LNCaP clone FGC (cell line): ENCODE measurements at regions not wholly inside any gene's neighbourhood (a gene's known extent, or its start where the extent isn't known, plus 50 kb on each side); places are given as distances from the start of the nearest gene placed in this dataset.
"Not testable (repeated sequence)": the region's sequence is repeated elsewhere in the genome, so short reads cannot be mapped to it uniquely, and the experiment has no call there.

ENCODE experiments used
- DNase-seq: peaks from one replicate; pipeline ENCODE4 v3.0.0-alpha.2; 2011; ENCODE audit warnings: low read depth
- H3K4me3 ChIP-seq: 2 replicates; pipeline ENCODE4 v1.5.1; 2011; ENCODE audit warnings: mild to moderate bottlenecking, low read depth, low read length, control low read depth
- CTCF ChIP-seq: IDR thresholded peaks from 2 replicates; pipeline ENCODE4 v1.5.1; 2012; ENCODE audit warnings: mild to moderate bottlenecking; ENCODE audit not compliant: control insufficient read depth, insufficient read depth; ENCODE audit errors: extremely low read depth

DNA sequence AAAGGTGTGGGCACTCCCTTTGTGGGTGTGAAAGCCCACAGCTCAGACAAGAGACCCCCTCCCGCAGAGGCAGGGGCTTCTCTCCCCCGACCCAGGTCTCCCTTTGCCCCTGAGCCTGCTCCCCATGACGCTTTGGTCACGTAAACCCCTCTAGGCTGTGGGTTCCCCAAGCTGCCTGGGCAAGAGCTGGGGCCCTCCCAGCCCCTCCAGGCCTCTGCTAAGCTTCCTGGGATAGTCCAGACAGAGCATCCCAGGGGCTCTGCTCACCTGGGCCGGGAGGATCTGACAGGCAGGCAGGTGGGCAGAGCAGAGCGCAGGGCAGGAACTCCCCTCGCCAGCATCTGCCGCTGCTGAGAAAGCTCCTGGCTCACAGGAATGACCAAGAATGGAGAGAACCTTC lies 177.3 kb downstream of the BANP start:
- no peak for TF ChIP-seq CTCF
- no peak overlapping the region for H3K4me3 ChIP-seq
- no peak for DNase-seq

DNA sequence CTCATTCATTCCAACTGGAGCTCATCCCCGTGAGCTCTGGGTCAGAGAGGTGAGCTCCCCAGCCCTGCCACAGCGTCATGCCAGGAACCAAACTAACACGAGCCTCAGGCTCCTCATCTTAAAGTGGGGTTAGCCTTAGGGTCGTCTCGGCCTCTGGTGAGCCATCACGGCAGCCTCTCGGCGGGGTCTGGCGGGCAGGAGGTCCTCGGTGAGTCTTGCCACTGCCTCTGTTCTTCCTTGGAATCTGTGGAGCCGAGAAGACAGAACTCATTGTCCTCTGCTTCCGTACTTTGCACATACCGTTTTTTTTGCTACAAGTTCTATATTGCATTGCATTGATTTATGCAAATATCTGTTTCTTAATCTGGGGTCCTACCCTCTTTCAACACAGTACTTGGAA lies 177.9 kb downstream of the BANP start:
- not testable (repeated sequence) for DNase-seq, H3K4me3 ChIP-seq

DNA sequence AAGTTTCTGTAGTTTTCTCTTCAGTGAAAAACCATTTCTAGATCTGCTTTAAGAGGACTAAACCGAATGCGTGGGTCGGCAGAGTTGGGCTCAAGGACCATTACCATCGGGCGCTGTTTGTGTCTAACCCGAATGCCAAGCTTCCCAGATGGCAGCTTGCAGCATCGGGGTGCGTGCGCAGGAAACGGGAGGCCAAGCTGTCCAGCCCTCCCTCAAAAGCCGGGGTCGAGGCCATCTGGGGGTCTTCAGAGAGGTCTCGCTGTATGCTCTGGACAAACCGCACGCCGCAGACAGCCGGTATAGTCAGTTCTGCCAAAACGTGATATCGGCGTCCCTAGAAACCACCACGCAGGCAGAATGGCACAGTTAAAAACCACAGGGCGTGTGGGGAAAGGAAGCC lies 178.8 kb downstream of the BANP start:
- TF ChIP-seq CTCF, result no peak
- H3K4me3 ChIP-seq, result no peak overlapping the region
- DNase-seq, result no peak

GRCh38 chr16:88130681-88131080 lies 179.4 kb downstream of the BANP start:
- no peak for DNase-seq
- H3K4me3 ChIP-seq, result no peak overlapping the region
- TF ChIP-seq CTCF, result no peak

- TF ChIP-seq CTCF, result no peak
- DNase-seq, result no peak
- H3K4me3 ChIP-seq, result no peak overlapping the region
Measured at GRCh38 chr16:88131256-88131655, 180.0 kb downstream of the BANP start.

DNA sequence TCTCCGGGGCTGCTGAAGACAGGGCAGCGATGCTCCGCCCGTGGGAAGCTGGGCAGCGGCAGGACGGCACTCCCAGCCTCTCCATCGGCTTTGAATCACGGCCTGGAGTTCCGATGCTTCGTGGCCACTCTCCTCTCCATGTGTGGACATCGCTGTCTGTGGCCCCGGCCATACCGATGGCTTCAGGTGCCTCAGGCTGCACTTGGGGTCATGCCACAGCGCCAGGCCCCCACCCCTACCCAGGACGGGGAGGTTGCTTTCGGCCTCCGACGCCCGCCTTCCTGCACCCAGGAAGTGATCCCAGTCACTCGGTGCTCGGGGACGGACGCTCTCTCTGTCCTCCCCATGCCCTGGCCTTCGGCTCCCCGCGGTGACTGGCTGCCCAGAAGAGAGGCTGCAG lies 180.7 kb downstream of the BANP start:
- DNase-seq, result no peak
- TF ChIP-seq CTCF, result no peak
- H3K4me3 ChIP-seq, result no peak overlapping the region

DNA sequence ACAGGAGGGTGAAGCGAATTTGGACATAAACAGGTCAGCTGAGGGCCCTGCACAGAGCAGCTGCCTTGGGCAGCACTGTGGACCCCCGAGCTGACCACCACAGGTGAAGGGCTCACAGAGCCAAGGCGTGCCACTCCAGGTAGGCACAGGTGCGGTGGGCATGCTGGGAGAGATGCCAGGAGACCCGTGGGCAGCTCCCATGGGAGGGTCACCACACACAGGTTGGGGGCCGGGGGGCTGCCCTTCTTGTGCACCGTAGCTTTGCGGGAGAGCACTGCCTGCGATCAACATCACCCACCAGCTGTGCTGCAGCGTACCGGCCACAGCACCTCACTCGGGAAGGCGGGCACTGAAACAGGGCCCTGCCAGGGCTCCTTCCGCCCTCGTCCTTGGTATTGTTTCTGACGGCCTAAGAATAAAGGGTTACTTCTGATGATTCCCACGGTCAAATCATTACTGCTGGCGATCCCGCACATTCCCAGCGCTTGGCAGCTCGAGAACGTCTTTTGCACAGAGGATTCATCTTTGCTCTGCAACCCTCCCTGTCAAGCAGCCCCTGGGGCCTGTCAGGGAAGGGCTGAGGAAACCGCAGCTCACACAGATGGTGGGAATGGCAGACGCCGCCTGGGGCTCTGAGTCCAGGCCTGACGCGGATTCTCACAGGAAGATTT lies 181.7 kb downstream of the BANP start:
- TF ChIP-seq CTCF, result no peak
- no peak overlapping the region for H3K4me3 ChIP-seq
- no peak for DNase-seq

DNA sequence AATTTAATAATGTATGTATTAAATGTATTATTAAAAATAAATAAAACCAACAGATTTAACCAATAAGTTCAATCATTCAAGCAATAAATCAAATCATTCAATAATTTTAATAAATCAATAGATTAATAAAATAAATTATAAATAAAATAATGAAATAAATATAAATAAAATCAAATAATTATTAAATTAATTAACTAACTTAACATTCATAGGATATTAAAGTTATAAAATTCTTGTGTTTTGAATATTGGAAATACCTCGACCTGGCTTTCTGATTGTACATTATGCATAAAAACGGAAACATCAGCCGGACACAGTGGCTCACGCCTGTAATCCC lies 182.2 kb downstream of the BANP start:
- TF ChIP-seq CTCF, result no peak
- DNase-seq, result no peak

GRCh38 chr16:88134172-88134898 lies 183.1 kb downstream of the BANP start:
- not testable (repeated sequence) for H3K4me3 ChIP-seq, DNase-seq

More for the DNA sequence above, 182.2 kb downstream of the BANP start:
- H3K4me3 ChIP-seq, result no peak overlapping the region

- DNase-seq, H3K4me3 ChIP-seq: not testable (repeated sequence)
Measured at GRCh38 chr16:88134899-88135682, 183.9 kb downstream of the BANP start.
